COLO668 (cell line): ENCODE measurements at regions not wholly inside any gene's neighbourhood (a gene's known extent, or its start where the extent isn't known, plus 50 kb on each side); places are given as distances from the start of the nearest gene placed in this dataset.
"Not testable (repeated sequence)": the region's sequence is repeated elsewhere in the genome, so short reads cannot be mapped to it uniquely, and the experiment has no call there.

Source experiments
- DNase-seq: peaks from one replicate; lab custom pipeline; 2025; ENCODE audit not compliant: unreplicated experiment; lab: John Stamatoyannopoulos, UW

- no peak for DNase-seq
Observed at GRCh38 chr21:35814858-35815619, 245.3 kb downstream of the SETD4 start.

- no peak for DNase-seq
Observed at GRCh38 chr21:35812679-35813078, 247.6 kb downstream of the SETD4 start.

- DNase-seq, result no peak
Observed at GRCh38 chr21:35811191-35811806, 249.0 kb downstream of the SETD4 start.

- DNase-seq, result no peak
Observed at GRCh38 chr21:35810431-35810970, 249.8 kb downstream of the SETD4 start.

GRCh38 chr21:35801391-35801790 lies 258.9 kb downstream of the SETD4 start:
- DNase-seq, result peak; percentile 93

GRCh38 chr21:35800796-35801385 lies 259.4 kb downstream of the SETD4 start:
- DNase-seq, result not testable (repeated sequence)

- no peak for DNase-seq
Observed at GRCh38 chr21:35796844-35797243, 263.5 kb downstream of the SETD4 start.

- DNase-seq, result not testable (repeated sequence)
Observed at GRCh38 chr21:35794527-35794926, 265.8 kb downstream of the SETD4 start.

GRCh38 chr21:35792569-35793305 lies 267.6 kb downstream of the SETD4 start:
- no peak for DNase-seq

- no peak for DNase-seq
Observed at GRCh38 chr21:35791541-35792325, 268.6 kb downstream of the SETD4 start.

GRCh38 chr21:35783721-35784120 lies 276.6 kb downstream of the SETD4 start:
- no peak for DNase-seq

- no peak for DNase-seq
Observed at GRCh38 chr21:35782667-35783066, 277.7 kb downstream of the SETD4 start.

GRCh38 chr21:35780983-35781382 lies 279.3 kb downstream of the SETD4 start:
- no peak for DNase-seq

GRCh38 chr21:35779690-35780570 lies 280.4 kb downstream of the SETD4 start:
- no peak for DNase-seq

GRCh38 chr21:35779167-35779566 lies 281.2 kb downstream of the SETD4 start:
- DNase-seq, result no peak

GRCh38 chr21:35777081-35777480 lies 283.2 kb downstream of the SETD4 start:
- DNase-seq, result no peak

GRCh38 chr21:35775778-35776544 lies 284.4 kb downstream of the SETD4 start:
- DNase-seq, result no peak

GRCh38 chr21:35770101-35770945 lies 290.0 kb downstream of the SETD4 start:
- DNase-seq, result no peak
